ENCODE measurements at regions not wholly inside any gene's neighbourhood (a gene's known extent, or its start where the extent isn't known, plus 50 kb on each side); places are given as distances from the start of the nearest gene placed in this dataset.

GRCh38 chr6:4313044-4313686 lies 177.8 kb upstream of the ECI2 start:
- DNase-seq: no peak

GRCh38 chr6:4311976-4312860 lies 176.8 kb upstream of the ECI2 start:
- no peak for DNase-seq

- no peak for DNase-seq
Observed at GRCh38 chr6:4309540-4309939, 174.2 kb upstream of the ECI2 start.

GRCh38 chr6:4308364-4308763 lies 173.0 kb upstream of the ECI2 start:
- no peak for DNase-seq

GRCh38 chr6:4304927-4305455 lies 169.6 kb upstream of the ECI2 start:
- DNase-seq: no peak

GRCh38 chr6:4303638-4304037 lies 168.3 kb upstream of the ECI2 start:
- DNase-seq: no peak

- no peak for DNase-seq
Observed at GRCh38 chr6:4302524-4302923, 167.1 kb upstream of the ECI2 start.

- DNase-seq: no peak
Observed at GRCh38 chr6:4301871-4302270, 166.5 kb upstream of the ECI2 start.

GRCh38 chr6:4300917-4301316 lies 165.5 kb upstream of the ECI2 start:
- DNase-seq: no peak

GRCh38 chr6:4299476-4299875 lies 164.1 kb upstream of the ECI2 start:
- DNase-seq: no peak

- no peak for DNase-seq
Observed at GRCh38 chr6:4297348-4297747, 162.0 kb upstream of the ECI2 start.

- no peak for DNase-seq
Observed at GRCh38 chr6:4296552-4296951, 161.2 kb upstream of the ECI2 start.

GRCh38 chr6:4295783-4296155 lies 160.4 kb upstream of the ECI2 start:
- DNase-seq: no peak

GRCh38 chr6:4295058-4295782 lies 159.8 kb upstream of the ECI2 start:
- DNase-seq: no peak

GRCh38 chr6:4294636-4295035 lies 159.3 kb upstream of the ECI2 start:
- no peak for DNase-seq

GRCh38 chr6:4291453-4292403 lies 156.4 kb upstream of the ECI2 start:
- no peak for DNase-seq

- no peak for DNase-seq
Observed at GRCh38 chr6:4289770-4290320, 154.5 kb upstream of the ECI2 start.

GRCh38 chr6:4287811-4288244 lies 152.5 kb upstream of the ECI2 start:
- DNase-seq: no peak

GRCh38 chr6:4287372-4287771 lies 152.0 kb upstream of the ECI2 start:
- DNase-seq: no peak

- peak; percentile 34 for DNase-seq
Observed at GRCh38 chr6:4282926-4283325, 147.6 kb upstream of the ECI2 start.

- DNase-seq: peak; percentile 80
Observed at GRCh38 chr6:4281341-4282293, 146.2 kb upstream of the ECI2 start.

All from NCI-H146 (cell line).